ENCODE measurements at regions not wholly inside any gene's neighbourhood (a gene's known extent, or its start where the extent isn't known, plus 50 kb on each side); places are given as distances from the start of the nearest gene placed in this dataset.

- TF ChIP-seq CTCF (IDR thresholded peaks at IDR 0.05 in 4 of 5, conservative IDR thresholded peaks at IDR 0.05 in 1 of 5) = no peak
- TF ChIP-seq POLR2A (IDR thresholded peaks at IDR 0.05) = no peak
These were observed 605.7 kb upstream of the CFAP20DC start for GRCh38 chr3:59655418-59656015.

Data from gastrocnemius medialis (tissue), 4 donors.